Caco-2 (cell line): ENCODE measurements at regions not wholly inside any gene's neighbourhood (a gene's known extent, or its start where the extent isn't known, plus 50 kb on each side); places are given as distances from the start of the nearest gene placed in this dataset.

ENCODE experiments used
- BruUV-seq: library from RNA; stranded (reverse); fragments of 400-500 nt; replicated peaks from 2 replicates; lab custom pipeline; 2021; lab: Mats Ljungman, UMichigan
- CTCF ChIA-PET: fragments of 300-600 bp; sonication (Branson Sonifier 250); formaldehyde crosslinking; loops from one replicate; lab custom pipeline; 2022; ENCODE audit warnings: antibody characterized with exemption; lab: Charles Lee
- POLR2A ChIA-PET: fragments of 300-600 bp; sonication (Branson Sonifier 250); formaldehyde crosslinking; loops from one replicate; lab custom pipeline; 2022; ENCODE audit warnings: antibody characterized with exemption; lab: Charles Lee
- DNase-seq, 2 experiments: peaks; one replicate each; pipeline versions ENCODE4 v3.0.0 to v3.0.0-alpha.2; 2020 to 2022
- H3K27me3 ChIP-seq: replicated peaks from 2 replicates; pipeline ENCODE4 v1.6.0; 2011; ENCODE audit warnings: low read length; ENCODE audit not compliant: control insufficient read depth, insufficient read depth
- H3K36me3 ChIP-seq: 2 replicates; pipeline ENCODE4 v1.5.1; 2011; ENCODE audit warnings: low read length; ENCODE audit not compliant: control insufficient read depth, insufficient read depth
- H3K4me1 ChIP-seq: fragments of 250-450 bp; sonication (Bioruptor Pico); 2 replicates; pipeline ENCODE4 v1.5.1; 2020; ENCODE audit warnings: mild to moderate bottlenecking
- H3K4me3 ChIP-seq: 2 replicates; pipeline ENCODE4 v1.5.1; 2011; ENCODE audit warnings: low read depth, mild to moderate bottlenecking, control low read depth, low read length
- H3K9me3 ChIP-seq: fragments of 250-450 bp; sonication (Bioruptor Pico); 2 replicates; pipeline ENCODE4 v1.5.1; 2020; ENCODE audit warnings: mild to moderate bottlenecking, moderate library complexity
- H3K27ac Mint-ChIP-seq: one replicate; pipeline ENCODE4 v1.8.0; 2022; ENCODE audit warnings: mixed read lengths; ENCODE audit not compliant: unreplicated experiment
- H3K27me3 Mint-ChIP-seq: one replicate; pipeline ENCODE4 v1.8.0; 2022; ENCODE audit warnings: mixed read lengths; ENCODE audit not compliant: insufficient read depth, unreplicated experiment
- H3K36me3 Mint-ChIP-seq: one replicate; pipeline ENCODE4 v1.8.0; 2022; ENCODE audit warnings: mild to moderate bottlenecking, mixed read lengths; ENCODE audit not compliant: insufficient read depth, unreplicated experiment
- H3K4me1 Mint-ChIP-seq: one replicate; pipeline ENCODE4 v1.8.0; 2022; ENCODE audit warnings: low read depth, mixed read lengths; ENCODE audit not compliant: unreplicated experiment
- H3K4me3 Mint-ChIP-seq: one replicate; pipeline ENCODE4 v1.8.0; 2022; ENCODE audit warnings: mild to moderate bottlenecking, moderate library complexity, mixed read lengths; ENCODE audit not compliant: unreplicated experiment
- H3K9me3 Mint-ChIP-seq: one replicate; pipeline ENCODE4 v1.8.0; 2022; ENCODE audit warnings: mixed read lengths; ENCODE audit not compliant: unreplicated experiment
- intact Hi-C: fragments of 100-400 bp; cut with micrococcal nuclease; formaldehyde crosslinking; loops from one replicate; pipeline ENCODE4 v1.10.0; 2022; ENCODE audit not compliant: unreplicated experiment
- TF ChIP-seq, protein P1 (sequence below), 2 experiments: fragments of 200-600 bp in 1 of 2; IDR thresholded peaks; 1 replicate in 1 of 2; 2 replicates in 1 of 2; pipeline versions ENCODE4 v1.5.1 to v1.8.0; 2011 to 2022; ENCODE audit warnings: antibody characterized with exemption in 1 of 2, control low read depth in 1 of 2, inconsistent platforms in 1 of 2, low read depth in 1 of 2, low read length in 1 of 2, mild to moderate bottlenecking in 1 of 2, moderate library complexity in 1 of 2; ENCODE audit not compliant: insufficient read depth in 1 of 2, severe bottlenecking in 1 of 2, unreplicated experiment in 1 of 2

DNA sequence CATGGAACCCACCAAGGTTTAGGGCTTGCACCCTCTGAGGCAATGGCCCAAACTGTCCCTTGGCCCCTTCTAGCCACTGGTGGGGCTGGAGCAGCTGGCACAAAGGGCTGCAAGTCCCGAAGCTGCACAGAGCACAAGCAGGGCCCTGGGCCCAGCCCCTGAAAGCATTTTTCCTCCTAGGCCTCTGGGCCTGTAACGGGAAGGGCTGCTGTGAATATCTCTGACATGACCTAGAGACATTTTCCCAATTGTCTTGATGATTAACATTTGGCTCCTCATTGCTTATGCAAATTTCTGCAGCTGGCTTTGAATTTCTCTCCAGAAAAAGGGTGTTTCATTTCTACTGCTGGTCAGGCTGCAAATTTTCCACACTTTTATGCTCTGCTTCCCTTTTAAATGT is 151.5 kb upstream of the CADPS start:
- Mint-ChIP-seq H3K9me3 (no peaks in the 10 kb centered on the region), H3K36me3 (no peaks in the 10 kb centered on the region), H3K4me1 (no peaks in the 10 kb centered on the region), H3K27me3 (peaks cover 3% of the 10 kb centered on the region), H3K27ac (no peak overlapping the region), H3K4me3 (no peak overlapping the region)
- DNase-seq: no peak
- Histone ChIP-seq H3K9me3 (no peaks in the 10 kb centered on the region), H3K27me3 (no peaks in the 10 kb centered on the region), H3K36me3 (no peaks in the 10 kb centered on the region), H3K4me1 (no peaks in the 10 kb centered on the region), H3K4me3 (no peak overlapping the region)
- no TSS peak for BruUV-seq
- TF ChIP-seq, protein P1, sequence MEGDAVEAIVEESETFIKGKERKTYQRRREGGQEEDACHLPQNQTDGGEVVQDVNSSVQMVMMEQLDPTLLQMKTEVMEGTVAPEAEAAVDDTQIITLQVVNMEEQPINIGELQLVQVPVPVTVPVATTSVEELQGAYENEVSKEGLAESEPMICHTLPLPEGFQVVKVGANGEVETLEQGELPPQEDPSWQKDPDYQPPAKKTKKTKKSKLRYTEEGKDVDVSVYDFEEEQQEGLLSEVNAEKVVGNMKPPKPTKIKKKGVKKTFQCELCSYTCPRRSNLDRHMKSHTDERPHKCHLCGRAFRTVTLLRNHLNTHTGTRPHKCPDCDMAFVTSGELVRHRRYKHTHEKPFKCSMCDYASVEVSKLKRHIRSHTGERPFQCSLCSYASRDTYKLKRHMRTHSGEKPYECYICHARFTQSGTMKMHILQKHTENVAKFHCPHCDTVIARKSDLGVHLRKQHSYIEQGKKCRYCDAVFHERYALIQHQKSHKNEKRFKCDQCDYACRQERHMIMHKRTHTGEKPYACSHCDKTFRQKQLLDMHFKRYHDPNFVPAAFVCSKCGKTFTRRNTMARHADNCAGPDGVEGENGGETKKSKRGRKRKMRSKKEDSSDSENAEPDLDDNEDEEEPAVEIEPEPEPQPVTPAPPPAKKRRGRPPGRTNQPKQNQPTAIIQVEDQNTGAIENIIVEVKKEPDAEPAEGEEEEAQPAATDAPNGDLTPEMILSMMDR (IDR thresholded peaks at IDR 0.05; ENCODE audit: insufficient read depth in 1 of 2, low read depth in 1 of 2, low read length in 1 of 2, severe bottlenecking in 1 of 2, unreplicated experiment in 1 of 2): no peak
- intact Hi-C loops: no loop called here
- ChIA-PET CTCF (no interaction called here), POLR2A (no interaction called here)

DNA sequence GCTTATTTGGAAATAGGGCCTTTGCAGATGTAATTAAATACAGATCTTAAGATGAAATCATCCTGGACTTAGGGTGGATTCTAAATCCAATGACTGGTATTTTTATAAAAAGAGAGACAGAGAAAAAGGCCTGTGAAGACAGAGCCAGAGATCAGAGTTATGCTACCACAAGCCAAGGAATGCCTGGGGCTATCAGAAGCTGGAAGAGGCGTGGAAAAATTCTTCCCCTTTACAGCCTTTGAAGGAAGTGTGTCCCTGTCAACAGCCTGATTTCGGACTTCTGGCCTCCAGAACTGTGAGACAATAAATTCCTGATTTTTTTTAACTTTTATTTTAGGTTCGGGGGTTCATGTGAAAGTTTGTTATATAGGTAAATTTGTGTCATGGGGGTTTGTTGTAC is 154.1 kb upstream of the CADPS start:
- Histone ChIP-seq H3K4me1 (no peaks in the 10 kb centered on the region), H3K36me3 (no peaks in the 10 kb centered on the region), H3K4me3 (no peak overlapping the region), H3K27me3 (no peaks in the 10 kb centered on the region), H3K9me3 (no peaks in the 10 kb centered on the region)
- Mint-ChIP-seq H3K27ac (no peak overlapping the region), H3K4me1 (no peaks in the 10 kb centered on the region), H3K27me3 (peaks cover 3% of the 10 kb centered on the region), H3K36me3 (no peaks in the 10 kb centered on the region), H3K4me3 (no peak overlapping the region), H3K9me3 (no peaks in the 10 kb centered on the region)
- TF ChIP-seq, protein P1 (IDR thresholded peaks at IDR 0.05; ENCODE audit: insufficient read depth in 1 of 2, low read depth in 1 of 2, low read length in 1 of 2, severe bottlenecking in 1 of 2, unreplicated experiment in 1 of 2): no peak
- DNase-seq: no peak
- CTCF ChIA-PET: no interaction called here
- POLR2A ChIA-PET: no interaction called here
- no TSS peak for BruUV-seq
- intact Hi-C loops: no loop called here

DNA sequence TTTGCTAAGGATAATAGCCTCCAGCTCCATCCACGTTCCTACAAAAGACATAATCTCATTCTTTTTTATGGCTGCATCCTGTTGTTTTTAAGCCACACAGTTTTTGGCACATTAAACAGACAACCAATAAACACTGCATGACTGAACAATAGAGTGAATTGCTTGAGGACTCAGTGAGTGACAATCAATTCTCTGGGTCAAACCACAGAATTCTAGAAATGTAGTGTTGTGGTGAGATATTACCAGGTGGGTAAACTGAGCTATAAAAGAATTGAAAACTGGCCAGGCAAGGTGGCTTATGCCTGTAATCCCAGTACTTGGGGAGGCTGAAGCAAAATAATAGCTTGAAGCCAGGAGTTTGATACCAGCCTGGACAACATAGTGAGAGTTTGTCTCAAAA is 154.7 kb upstream of the CADPS start:
- Mint-ChIP-seq H3K36me3 (no peaks in the 10 kb centered on the region), H3K27ac (no peak overlapping the region), H3K9me3 (no peaks in the 10 kb centered on the region), H3K27me3 (peaks cover 3% of the 10 kb centered on the region), H3K4me3 (no peak overlapping the region), H3K4me1 (no peaks in the 10 kb centered on the region)
- CTCF ChIA-PET: no interaction called here
- TF ChIP-seq, protein P1 (IDR thresholded peaks at IDR 0.05; ENCODE audit: insufficient read depth in 1 of 2, low read depth in 1 of 2, low read length in 1 of 2, severe bottlenecking in 1 of 2, unreplicated experiment in 1 of 2): no peak
- no TSS peak for BruUV-seq
- POLR2A ChIA-PET: no interaction called here
- no peak overlapping the region for H3K4me3 ChIP-seq
- DNase-seq: no peak
- H3K36me3 ChIP-seq: no peaks in the 10 kb centered on the region
- H3K27me3 ChIP-seq: no peaks in the 10 kb centered on the region
- H3K4me1 ChIP-seq: no peaks in the 10 kb centered on the region
- H3K9me3 ChIP-seq: no peaks in the 10 kb centered on the region
- intact Hi-C loops: no loop called here
